Neural cell (in vitro differentiated cells): ENCODE measurements at regions not wholly inside any gene's neighbourhood (a gene's known extent, or its start where the extent isn't known, plus 50 kb on each side); places are given as distances from the start of the nearest gene placed in this dataset.
A peak's percentile ranks its signal among the peaks of the same experiment; 100 is the strongest.

ENCODE experiments used
- CTCF ChIP-seq: fragments of 450-650 bp; IDR thresholded peaks from 2 replicates; pipeline ENCODE4 v1.5.1; 2014; ENCODE audit warnings: antibody characterized with exemption, mild to moderate bottlenecking, moderate library complexity; ENCODE audit not compliant: poor library complexity, severe bottlenecking
- EZH2 ChIP-seq: fragments of 200-600, 300-800 bp; shearing (Covaris generic), sonication (generic); IDR thresholded peaks from 2 replicates; pipeline ENCODE4 v1.6.1; 2014; ENCODE audit warnings: antibody characterized with exemption, low read length, borderline replicate concordance, mild to moderate bottlenecking; ENCODE audit not compliant: insufficient read depth, poor library complexity, severe bottlenecking
- MXI1 ChIP-seq: fragments of 450-650 bp; conservative IDR thresholded peaks from 2 replicates; pipeline ENCODE4 v1.6.1; 2014; ENCODE audit warnings: antibody characterized with exemption, mild to moderate bottlenecking; ENCODE audit not compliant: poor library complexity, severe bottlenecking

- TF ChIP-seq CTCF, result peak; percentile 70
- TF ChIP-seq EZH2, result no peak
- no peak for TF ChIP-seq MXI1
Observed at GRCh38 chr2:83196225-83196624, 1262.9 kb downstream of the SUCLG1 start.
